ENCODE measurements at regions not wholly inside any gene's neighbourhood (a gene's known extent, or its start where the extent isn't known, plus 50 kb on each side); places are given as distances from the start of the nearest gene placed in this dataset.

DNA sequence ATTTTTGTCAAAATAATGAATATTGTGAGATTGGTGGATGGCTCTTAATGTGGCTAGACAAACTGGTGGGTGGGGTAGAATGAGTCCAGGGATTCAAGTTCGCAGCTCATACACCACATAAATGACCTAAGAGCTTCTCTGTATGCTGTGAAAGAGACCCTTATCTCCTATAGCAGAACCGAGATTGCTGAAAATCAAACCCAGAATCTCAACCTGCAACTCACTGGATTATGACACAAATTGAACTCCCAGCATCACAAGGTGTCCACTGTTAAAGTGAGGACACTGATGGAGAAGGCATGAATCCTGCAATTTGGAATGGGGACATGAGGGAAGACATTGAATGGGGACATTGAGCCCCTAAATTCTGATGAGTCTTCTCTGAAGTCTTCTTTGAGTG lies 51.3 kb upstream of the CNKSR3 start:
- in situ Hi-C loops (cut with MboI; ENCODE audit: low sequenced_read_pairs), result no loop called here

DNA sequence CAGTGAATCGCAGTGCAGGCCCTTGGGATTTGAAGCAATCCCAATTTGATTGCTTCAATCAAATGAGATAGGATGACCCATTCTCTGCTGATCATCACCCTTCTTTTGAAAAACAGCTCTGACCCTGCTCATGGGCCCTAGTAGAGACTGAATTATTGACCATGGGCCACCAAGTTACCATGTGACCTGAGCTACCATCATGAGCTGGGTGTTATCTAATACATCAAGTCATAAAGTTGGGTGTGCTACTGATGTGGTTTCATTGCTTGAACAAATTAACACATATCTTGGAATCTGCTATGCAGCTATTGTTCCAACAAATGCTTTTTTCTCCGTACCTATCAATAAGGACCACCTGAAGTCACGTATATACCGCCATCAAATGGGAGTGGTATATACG lies 54.8 kb upstream of the CNKSR3 start:
- in situ Hi-C loops (cut with MboI; ENCODE audit: low sequenced_read_pairs), result no loop called here

DNA sequence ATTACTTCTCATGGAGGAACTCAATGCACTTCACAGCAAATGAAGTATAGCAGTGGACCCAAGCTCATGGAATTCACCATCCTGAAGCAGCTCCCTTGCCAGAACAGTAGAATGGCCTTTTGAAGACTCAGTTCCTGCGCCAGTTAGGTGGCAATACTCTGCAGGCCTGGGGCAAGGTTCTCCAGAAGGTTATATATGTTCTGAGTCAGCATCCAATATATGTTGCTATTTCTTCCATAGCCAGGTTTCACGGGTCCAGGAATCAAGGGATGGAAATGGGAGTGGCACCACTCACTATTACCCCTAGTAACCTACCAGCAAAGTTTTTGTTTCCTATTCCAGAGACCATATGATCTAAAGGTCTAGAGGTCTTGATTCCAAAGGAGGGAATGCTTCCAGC lies 56.4 kb upstream of the CNKSR3 start:
- in situ Hi-C loops (cut with MboI; ENCODE audit: low sequenced_read_pairs), result no loop called here

DNA sequence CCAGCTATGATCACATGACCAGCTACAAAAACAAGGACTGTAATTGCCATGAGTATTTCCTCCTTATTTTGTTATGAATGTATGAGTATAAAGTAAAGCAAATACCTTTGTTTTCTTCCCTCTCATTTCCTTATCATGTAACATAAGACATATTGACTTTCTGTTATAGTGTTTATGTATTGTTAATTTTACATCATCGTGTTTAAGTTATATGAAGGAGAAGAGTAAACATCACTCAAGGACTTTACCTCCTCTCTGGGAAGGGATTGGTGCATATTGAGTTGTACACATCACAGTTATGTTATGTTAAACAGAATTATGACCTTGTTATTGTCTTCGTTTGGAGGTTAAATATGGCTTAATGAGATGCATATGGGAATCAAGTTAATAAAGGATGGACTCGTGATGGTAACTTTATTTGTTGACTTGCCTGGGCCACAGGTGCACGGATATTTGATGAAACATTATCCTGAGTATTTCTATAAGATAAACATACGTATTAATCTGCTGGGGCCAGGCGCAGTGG lies 57.3 kb upstream of the CNKSR3 start:
- in situ Hi-C loops (cut with MboI; ENCODE audit: low sequenced_read_pairs), result no loop called here

GRCh38 chr6:154569156-154569862 lies 58.8 kb upstream of the CNKSR3 start:
- in situ Hi-C loops (cut with MboI; ENCODE audit: low sequenced_read_pairs), result no loop called here

DNA sequence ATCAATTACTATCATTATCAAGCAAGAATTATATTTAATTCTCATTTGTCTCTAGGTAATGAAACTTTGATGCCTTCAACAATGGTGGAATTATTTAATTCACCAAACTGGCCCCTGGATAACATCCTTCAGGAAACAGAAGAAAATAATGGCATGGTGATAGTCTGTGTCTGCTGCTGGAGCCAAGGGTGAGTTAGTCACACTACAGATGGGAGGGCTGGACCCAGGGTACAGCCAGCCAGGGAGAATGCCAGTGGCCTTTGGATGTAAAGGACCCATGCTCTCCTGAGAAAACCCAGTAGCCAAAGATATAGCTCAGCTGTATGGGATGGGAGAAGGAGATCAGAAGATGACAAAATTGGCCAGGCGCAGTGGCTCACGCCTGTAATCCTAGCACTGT lies 60.0 kb upstream of the CNKSR3 start:
- in situ Hi-C loops (cut with MboI; ENCODE audit: low sequenced_read_pairs), result no loop called here

GRCh38 chr6:154572556-154572955 lies 62.1 kb upstream of the CNKSR3 start:
- in situ Hi-C loops (cut with MboI; ENCODE audit: low sequenced_read_pairs), result no loop called here

DNA sequence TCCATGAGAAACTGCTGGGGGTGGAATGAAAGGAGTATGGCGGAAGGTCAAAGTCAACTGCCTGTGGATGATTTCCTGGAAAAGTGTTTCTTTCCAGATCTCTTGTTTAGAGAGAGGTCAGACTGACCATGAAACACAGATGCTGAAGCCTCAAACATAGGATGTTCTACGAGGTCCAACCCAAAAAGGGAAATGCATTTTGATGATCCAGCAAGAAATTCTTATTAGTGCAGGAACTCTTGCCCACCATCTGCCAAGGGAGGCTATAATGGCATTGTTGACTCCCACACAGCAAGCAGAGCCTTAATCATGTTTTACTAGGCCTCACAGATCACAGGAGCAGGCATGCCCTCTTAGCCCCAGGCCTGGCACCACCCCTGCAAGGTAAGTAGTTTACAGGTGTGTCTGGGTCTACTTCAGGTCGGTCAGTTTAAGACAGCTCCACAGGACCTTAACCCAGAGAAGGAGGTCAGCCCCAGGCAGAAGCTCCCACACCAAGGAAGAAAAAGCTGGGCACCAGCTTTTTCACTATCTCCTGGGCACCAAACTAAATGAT lies 67.6 kb upstream of the CNKSR3 start:
- in situ Hi-C loops (cut with MboI; ENCODE audit: low sequenced_read_pairs), result no loop called here

DNA sequence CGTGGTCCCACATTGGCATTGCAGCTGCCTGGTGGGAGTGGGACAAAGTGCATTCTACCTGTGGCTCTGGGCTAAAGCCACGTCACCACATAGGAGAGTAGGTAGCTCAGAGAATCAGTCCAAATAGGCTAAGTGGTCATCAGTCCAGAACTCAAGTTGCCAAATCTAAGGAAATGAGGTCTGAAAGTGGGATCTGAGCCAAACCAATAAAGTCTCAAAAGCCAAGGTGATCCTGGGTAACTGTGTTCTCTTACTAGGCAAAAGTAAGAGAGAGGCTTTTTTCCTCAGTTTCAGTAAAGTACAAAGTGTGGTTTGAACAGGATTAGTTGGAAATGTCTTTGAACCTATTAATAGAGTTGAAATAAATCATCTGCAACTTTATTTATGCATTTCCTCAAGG lies 68.6 kb upstream of the CNKSR3 start:
- in situ Hi-C loops (cut with MboI; ENCODE audit: low sequenced_read_pairs), result no loop called here

DNA sequence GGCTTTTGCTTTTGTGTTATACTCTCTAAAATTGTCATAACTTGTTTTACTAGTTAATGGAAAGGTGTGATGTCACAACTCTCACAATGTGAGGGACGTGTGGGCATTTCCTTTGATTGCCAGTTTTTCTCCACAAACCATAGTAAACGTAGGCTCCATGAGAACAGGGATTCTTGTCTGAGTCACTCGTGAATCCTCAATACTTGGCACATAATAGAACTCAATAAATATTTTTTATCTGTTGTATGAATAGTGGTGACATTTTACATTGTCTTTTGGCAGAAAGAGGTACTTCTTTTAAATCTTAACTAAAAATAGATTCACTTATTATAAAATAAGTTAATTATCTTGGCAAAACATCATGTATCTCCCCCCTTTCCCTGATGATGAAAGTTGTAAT lies 69.0 kb upstream of the CNKSR3 start:
- in situ Hi-C loops (cut with MboI; ENCODE audit: low sequenced_read_pairs), result no loop called here

GRCh38 chr6:154580397-154581135 lies 70.1 kb upstream of the CNKSR3 start:
- in situ Hi-C loops (cut with MboI; ENCODE audit: low sequenced_read_pairs), result no loop called here

DNA sequence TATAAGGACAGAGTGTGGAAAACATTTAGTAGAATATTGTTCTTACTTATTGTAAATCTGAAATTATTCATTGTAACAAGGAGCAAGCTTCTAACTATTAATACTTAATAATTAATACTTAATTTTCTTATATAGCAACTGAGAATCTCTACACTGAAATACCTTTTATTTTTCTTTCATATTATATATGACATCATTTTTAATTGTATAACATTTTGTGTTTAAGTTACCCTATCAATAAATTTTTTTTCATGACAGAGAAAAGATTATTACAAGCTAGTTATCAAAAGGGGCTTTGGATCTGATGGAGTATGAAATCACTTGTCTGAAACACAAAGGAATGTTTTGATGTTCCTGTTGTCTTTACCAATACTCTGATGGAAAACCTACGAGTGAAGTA lies 72.2 kb upstream of the CNKSR3 start:
- in situ Hi-C loops (cut with MboI; ENCODE audit: low sequenced_read_pairs), result no loop called here

DNA sequence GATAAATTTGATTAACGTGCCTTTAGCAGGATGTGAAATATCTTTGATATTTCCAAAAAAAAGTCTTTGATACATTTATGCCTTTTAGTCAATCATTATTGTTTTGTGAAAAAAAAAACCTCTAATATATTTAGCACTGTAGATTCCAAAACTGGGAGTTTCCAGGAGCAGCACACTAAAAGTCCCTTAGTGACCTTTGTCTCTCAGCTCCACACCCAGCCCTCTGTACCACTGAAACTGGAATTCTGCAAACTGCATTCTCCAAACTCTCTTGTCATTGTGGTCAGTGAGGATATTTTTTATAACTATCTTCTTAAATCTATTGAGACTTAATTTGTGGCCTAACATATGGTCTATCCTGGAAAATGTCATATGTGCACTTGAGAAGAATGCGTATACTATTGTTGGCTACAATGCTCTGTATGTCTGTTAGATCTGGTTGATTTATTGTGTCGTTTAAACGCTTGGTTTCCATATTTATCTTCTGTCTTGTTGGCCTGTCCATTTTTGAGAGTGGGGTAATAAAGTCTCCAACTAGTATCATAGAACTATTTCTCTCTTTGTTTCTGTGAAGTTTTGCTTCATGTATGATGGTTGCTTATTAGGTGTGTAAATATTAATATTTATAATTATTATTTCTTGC lies 73.2 kb upstream of the CNKSR3 start:
- in situ Hi-C loops (cut with MboI; ENCODE audit: low sequenced_read_pairs), result no loop called here

- in situ Hi-C loops (cut with MboI; ENCODE audit: low sequenced_read_pairs), result no loop called here
Measured at GRCh38 chr6:154590756-154591155, 80.3 kb upstream of the CNKSR3 start.

DNA sequence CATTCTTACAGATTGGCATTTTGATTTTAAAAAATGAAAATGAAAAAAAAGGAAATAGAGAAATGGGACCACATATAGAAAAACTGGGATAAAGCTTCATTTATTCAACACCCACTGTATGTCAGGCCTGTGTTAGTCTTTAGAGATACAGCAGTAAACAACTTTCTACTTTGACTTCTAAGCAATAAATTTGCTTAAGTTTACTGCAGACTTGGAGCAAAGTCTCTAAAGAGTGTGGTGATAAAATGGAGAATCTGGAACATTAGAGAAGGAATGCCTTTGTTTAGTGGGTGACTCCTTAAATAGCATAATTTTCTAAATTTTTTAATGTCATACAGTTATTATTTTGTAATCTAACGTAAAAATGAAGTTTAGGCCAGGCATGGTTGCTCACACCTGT lies 80.7 kb upstream of the CNKSR3 start:
- in situ Hi-C loops (cut with MboI; ENCODE audit: low sequenced_read_pairs), result no loop called here

GRCh38 chr6:154592199-154592860 lies 81.8 kb upstream of the CNKSR3 start:
- in situ Hi-C loops (cut with MboI; ENCODE audit: low sequenced_read_pairs), result no loop called here

- in situ Hi-C loops (cut with MboI; ENCODE audit: low sequenced_read_pairs), result no loop called here
Measured at GRCh38 chr6:154593122-154593521, 82.6 kb upstream of the CNKSR3 start.

- in situ Hi-C loops (cut with MboI; ENCODE audit: low sequenced_read_pairs), result no loop called here
Measured at GRCh38 chr6:154594496-154595198, 84.2 kb upstream of the CNKSR3 start.

DNA sequence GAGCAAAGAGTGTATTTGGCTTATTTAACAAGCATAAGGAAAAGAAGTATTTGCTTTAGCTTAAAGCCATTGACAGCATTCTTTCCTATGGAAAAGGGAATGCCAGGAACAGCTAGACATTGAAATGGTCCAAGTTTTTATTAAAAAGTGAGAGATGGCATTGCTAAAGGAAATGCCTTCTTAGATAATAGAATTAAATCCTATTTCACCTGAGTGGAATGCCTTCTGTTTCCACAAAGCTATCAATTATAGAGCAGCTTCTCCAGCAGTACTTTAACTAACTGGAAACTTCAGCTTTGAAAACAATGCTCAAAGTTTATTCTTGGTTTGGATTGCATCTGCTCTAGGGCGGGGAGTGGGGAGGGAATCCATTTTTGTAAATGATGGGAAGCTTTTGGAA lies 85.1 kb upstream of the CNKSR3 start:
- in situ Hi-C loops (cut with MboI; ENCODE audit: low sequenced_read_pairs), result no loop called here

DNA sequence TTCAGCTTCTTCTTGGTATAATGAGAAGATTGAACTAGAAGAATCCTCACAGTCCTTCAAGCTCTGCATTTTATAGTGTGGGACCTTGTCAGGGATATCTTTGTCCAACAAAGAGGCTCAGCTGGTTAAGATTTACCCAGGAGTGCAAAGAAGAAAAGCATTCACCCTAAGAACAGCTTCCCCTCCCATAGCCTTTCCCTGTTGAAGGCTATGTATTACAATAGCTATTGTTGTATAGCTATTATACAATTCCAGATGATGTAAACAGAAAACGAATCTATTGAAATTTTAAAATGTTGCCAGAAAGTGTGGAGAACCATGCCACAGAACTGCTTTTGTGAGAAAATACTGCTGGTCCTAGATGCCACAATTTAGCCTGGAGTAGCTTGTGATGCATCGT lies 85.5 kb upstream of the CNKSR3 start:
- in situ Hi-C loops (cut with MboI; ENCODE audit: low sequenced_read_pairs), result no loop called here

GRCh38 chr6:154596701-154597100 lies 86.2 kb upstream of the CNKSR3 start:
- in situ Hi-C loops (cut with MboI; ENCODE audit: low sequenced_read_pairs), result no loop called here

All from HL-60/S4 (cell line).